OCI-LY3 (cell line): ENCODE measurements at regions not wholly inside any gene's neighbourhood (a gene's known extent, or its start where the extent isn't known, plus 50 kb on each side); places are given as distances from the start of the nearest gene placed in this dataset.
"Not testable (repeated sequence)": the region's sequence is repeated elsewhere in the genome, so short reads cannot be mapped to it uniquely, and the experiment has no call there.

ENCODE experiments used
- CTCF ChIP-seq: fragments of 200-600, 300-600 bp; sonication (generic); IDR thresholded peaks from 2 replicates; pipeline ENCODE4 v1.5.1; 2014; ENCODE audit warnings: antibody characterized with exemption, low read length, low read depth
- EZH2phosphoT487 ChIP-seq: fragments of 200-600 bp; shearing (Covaris generic); IDR thresholded peaks from 2 replicates; pipeline ENCODE4 v1.6.1; 2018; ENCODE audit warnings: antibody characterized with exemption, mixed run types, low read depth

GRCh38 chr9:39797935-39798334 lies 442.5 kb downstream of the SPATA31A1 start:
- not testable (repeated sequence) for TF ChIP-seq CTCF, EZH2phosphoT487
